COLO829 (cell line): ENCODE measurements at regions not wholly inside any gene's neighbourhood (a gene's known extent, or its start where the extent isn't known, plus 50 kb on each side); places are given as distances from the start of the nearest gene placed in this dataset.

ENCODE experiments used
- DNase-seq: peaks from one replicate; pipeline ENCODE4 v3.0.0; 2012; ENCODE audit warnings: low spot score

DNA sequence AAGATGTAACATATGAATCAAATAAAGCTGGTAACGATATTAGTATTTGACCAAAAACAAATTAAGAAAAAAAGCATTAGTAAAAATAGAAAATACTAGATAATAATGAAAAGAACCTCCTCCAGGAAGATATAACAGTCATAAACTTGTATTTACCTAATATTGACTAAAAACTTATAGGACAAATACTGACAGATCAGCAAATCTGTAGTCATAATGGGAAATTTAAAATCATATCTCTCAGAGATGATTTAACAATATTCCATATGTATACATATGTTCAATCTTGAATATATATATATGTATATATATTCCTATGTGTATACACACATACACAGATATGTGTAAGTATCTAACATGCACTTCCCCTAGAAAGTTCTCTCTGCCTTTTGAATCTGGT, 52.0 kb upstream of the FGGY start:
- no peak for DNase-seq
